Effector memory CD4-positive, alpha-beta T cell (primary cell): ENCODE measurements at regions not wholly inside any gene's neighbourhood (a gene's known extent, or its start where the extent isn't known, plus 50 kb on each side); places are given as distances from the start of the nearest gene placed in this dataset.

Experiments
- DNase-seq, 3 donors: peaks; one replicate each; pipeline ENCODE4 v3.0.0-alpha.2; 2020
- H3K27ac ChIP-seq: 2 replicates; pipeline ENCODE4 v1.7.0; 2013; ENCODE audit warnings: mild to moderate bottlenecking, low read length, moderate library complexity; ENCODE audit not compliant: insufficient read depth, poor library complexity, severe bottlenecking
- H3K27me3 ChIP-seq: replicated peaks from 2 replicates; pipeline ENCODE4 v1.7.0; 2013; ENCODE audit warnings: mild to moderate bottlenecking, low read length; ENCODE audit not compliant: insufficient read depth, control insufficient read depth, poor library complexity, severe bottlenecking
- H3K36me3 ChIP-seq: 2 replicates; pipeline ENCODE4 v1.7.0; 2013; ENCODE audit warnings: mild to moderate bottlenecking, low read length, moderate library complexity; ENCODE audit not compliant: control insufficient read depth, insufficient read depth
- H3K4me1 ChIP-seq: 2 replicates; pipeline ENCODE4 v1.7.0; 2013; ENCODE audit warnings: low read length, mild to moderate bottlenecking; ENCODE audit not compliant: control insufficient read depth, insufficient read depth, poor library complexity, severe bottlenecking
- H3K4me3 ChIP-seq: 2 replicates; pipeline ENCODE4 v1.7.0; 2013; ENCODE audit warnings: low read length, low read depth, mild to moderate bottlenecking; ENCODE audit not compliant: insufficient read depth, poor library complexity, severe bottlenecking
- H3K9me3 ChIP-seq: 2 replicates; pipeline ENCODE4 v1.7.0; 2013; ENCODE audit warnings: mild to moderate bottlenecking, low read length, moderate library complexity; ENCODE audit not compliant: control insufficient read depth

DNA sequence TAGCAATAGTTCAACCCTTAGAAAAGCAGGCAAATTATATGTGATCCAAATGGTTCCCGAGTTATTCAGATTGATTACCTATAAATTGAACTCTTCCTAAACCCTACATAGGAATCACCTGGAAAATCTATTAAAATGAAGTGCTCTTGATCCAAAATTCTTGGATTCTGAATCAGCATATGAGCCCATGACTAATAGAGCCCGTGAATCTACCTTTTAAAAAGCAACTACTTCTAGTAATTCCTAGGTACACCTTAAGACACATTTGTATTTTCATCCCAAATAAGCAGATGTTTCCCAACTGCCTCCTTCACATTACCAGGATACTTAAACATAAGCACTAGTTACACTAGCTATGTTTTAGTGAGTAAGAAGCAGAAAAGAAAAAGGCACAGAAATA is 1171.0 kb upstream of the GOT2 start:
- Histone ChIP-seq H3K4me1 (no peaks in the 10 kb centered on the region), H3K9me3 (no peaks in the 10 kb centered on the region), H3K36me3 (no peaks in the 10 kb centered on the region), H3K4me3 (no peak overlapping the region), H3K27ac (no peak overlapping the region), H3K27me3 (no peaks in the 10 kb centered on the region)
- no peak for DNase-seq

DNA sequence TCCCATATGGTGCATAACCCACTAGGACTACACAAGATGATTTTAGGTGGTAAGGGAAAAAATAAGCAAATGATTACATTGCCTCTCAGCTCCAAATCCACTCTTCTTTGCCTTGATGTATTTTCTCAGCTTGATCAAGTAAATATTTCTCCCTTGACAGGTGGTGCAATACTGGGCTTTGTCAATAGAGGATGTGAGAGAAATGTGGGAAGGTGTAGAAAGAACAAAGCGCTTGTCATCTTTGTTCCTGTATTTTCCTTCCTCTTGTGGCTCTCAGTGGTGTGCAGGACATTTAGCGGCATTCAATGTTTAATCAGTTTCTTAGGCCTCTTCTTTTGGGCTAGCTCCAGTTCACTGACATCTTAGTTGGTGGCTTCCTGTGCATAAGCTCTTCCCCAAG is 1165.8 kb upstream of the GOT2 start:
- DNase-seq: no peak
- no peaks in the 10 kb centered on the region for H3K36me3 ChIP-seq
- H3K27ac ChIP-seq: no peak overlapping the region
- H3K4me3 ChIP-seq: no peak overlapping the region
- H3K9me3 ChIP-seq: no peaks in the 10 kb centered on the region
- H3K27me3 ChIP-seq: no peaks in the 10 kb centered on the region
- no peaks in the 10 kb centered on the region for H3K4me1 ChIP-seq

DNA sequence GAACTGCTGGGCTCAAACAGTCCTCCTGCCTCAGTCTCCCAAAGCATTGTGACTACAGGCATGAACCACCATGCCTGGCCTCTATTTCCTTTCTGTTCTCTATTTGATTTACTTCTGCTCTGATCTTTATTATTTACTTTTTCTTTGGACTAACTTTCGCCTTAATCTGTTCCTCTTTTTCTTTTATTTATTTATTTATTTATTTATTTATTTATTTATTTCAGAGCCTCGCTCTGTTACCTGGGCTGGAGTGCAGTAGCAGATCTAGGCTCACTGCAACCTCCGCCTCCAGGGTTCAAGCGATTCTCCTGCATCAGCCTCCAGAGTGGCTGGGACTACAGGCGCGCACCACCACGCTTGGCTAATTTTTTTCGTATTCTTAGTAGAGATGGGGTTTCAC is 1158.3 kb upstream of the GOT2 start:
- no peak overlapping the region for H3K4me3 ChIP-seq
- no peak for DNase-seq
- no peak overlapping the region for H3K27ac ChIP-seq

DNA sequence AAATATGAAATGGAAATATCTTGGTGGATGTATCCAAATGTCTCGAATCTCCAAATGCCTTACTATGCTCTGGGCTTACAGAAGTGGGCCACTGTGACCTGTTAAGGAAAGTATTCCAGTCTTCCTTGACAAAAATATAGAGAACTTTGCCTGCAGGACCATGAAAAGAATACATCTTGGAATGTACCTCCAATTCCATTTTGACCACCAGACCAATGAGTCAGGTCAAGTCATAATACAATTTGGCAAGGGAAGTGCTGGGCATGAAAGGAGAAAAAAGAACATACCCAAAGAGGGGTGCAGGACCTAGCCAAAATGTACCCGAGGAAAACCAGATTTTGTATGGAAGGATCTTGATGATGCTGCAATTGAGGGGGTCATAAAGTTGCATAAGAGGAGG is 1153.7 kb upstream of the GOT2 start:
- Histone ChIP-seq H3K27me3 (no peaks in the 10 kb centered on the region), H3K27ac (no peak overlapping the region), H3K4me3 (no peak overlapping the region), H3K36me3 (no peaks in the 10 kb centered on the region), H3K4me1 (no peaks in the 10 kb centered on the region), H3K9me3 (no peaks in the 10 kb centered on the region)
- no peak for DNase-seq

More for the DNA sequence above, 1158.3 kb upstream of the GOT2 start:
- Histone ChIP-seq H3K4me1 (no peaks in the 10 kb centered on the region), H3K27me3 (no peaks in the 10 kb centered on the region), H3K9me3 (no peaks in the 10 kb centered on the region), H3K36me3 (no peaks in the 10 kb centered on the region)

DNA sequence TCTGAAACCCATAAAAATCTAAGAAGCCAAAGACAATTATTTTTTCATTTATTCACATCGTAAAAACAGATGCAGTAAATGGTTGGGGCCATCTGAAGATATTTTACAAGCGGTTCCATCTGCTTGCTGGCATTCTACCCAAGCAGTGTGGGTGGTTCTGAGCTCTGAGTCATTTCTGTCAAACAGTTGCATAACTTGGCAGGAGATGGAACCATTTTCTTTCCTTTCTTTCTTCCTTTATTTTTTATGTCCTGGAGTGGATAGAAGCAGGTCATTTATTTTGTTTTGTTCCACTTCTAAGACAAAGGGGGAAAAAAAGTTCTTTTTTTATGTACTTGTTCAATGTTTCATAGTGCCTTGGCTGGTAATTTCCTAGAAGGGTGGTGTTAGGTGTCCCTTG is 1151.9 kb upstream of the GOT2 start:
- no peaks in the 10 kb centered on the region for H3K27me3 ChIP-seq
- no peaks in the 10 kb centered on the region for H3K36me3 ChIP-seq
- no peaks in the 10 kb centered on the region for H3K4me1 ChIP-seq
- no peak overlapping the region for H3K27ac ChIP-seq
- no peaks in the 10 kb centered on the region for H3K9me3 ChIP-seq
- DNase-seq: no peak
- H3K4me3 ChIP-seq: no peak overlapping the region

DNA sequence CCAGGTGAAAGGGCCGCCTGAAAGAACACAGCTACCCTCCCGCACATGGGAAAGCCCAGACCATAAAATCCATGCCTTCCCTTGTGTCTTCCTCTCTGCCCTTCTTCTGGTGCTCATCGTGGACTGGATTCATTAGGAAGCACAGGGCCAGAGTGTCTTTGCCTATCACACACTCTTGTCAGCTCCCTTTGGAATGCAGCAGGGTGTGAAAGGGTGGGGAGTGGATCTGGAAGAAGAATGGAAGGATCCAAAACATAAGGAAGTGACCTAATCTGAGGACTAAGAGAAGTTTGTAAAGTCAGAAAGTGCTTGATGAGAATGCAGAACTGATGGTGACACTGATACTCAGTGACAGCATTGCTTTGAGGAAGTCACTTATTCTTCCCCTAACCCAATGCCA is 1147.3 kb upstream of the GOT2 start:
- Histone ChIP-seq H3K36me3 (no peaks in the 10 kb centered on the region), H3K4me3 (no peak overlapping the region), H3K9me3 (no peaks in the 10 kb centered on the region), H3K27ac (no peak overlapping the region), H3K4me1 (no peaks in the 10 kb centered on the region), H3K27me3 (no peaks in the 10 kb centered on the region)
- DNase-seq: no peak

DNA sequence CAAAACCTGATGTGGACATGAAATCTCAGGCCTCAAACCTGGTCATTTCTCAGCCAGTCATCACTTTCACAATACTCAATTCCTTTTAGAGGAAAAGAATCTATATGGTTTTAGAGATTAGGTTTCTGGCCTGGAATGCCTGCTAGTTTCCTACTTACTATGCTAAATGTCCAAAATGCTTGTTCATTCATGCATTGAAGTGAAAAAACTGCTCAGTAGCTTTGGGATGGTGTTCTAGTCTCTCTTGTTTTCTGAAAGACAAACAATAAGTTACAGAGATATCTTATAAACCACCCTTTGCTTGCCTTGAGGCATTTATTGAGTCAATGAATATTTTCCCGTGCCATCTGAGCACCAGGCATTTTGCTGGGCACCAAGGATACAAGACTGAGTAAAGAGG is 1146.5 kb upstream of the GOT2 start:
- no peak for DNase-seq
- no peaks in the 10 kb centered on the region for H3K9me3 ChIP-seq
- H3K4me1 ChIP-seq: no peaks in the 10 kb centered on the region
- H3K27me3 ChIP-seq: no peaks in the 10 kb centered on the region
- H3K36me3 ChIP-seq: no peaks in the 10 kb centered on the region
- no peak overlapping the region for H3K27ac ChIP-seq
- no peak overlapping the region for H3K4me3 ChIP-seq

DNA sequence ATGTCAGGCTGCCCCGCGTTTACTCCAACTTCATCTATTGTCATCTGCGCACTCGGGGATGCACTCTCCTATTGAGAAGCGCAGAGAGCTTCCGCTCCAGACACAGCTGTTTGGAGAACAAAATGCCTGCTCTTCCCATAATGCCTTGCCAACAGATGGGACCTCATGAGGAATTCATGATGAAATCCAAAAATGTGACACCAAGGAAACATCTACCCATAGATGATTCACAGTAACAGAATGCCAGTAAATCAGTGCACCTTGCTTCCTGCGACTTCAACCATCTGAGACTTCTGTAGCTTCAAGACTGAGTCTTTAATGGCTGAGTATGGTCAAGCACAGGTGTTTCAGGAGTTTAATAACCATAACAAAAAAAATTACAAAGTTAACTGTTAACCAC is 1144.9 kb upstream of the GOT2 start:
- H3K9me3 ChIP-seq: no peaks in the 10 kb centered on the region
- DNase-seq: no peak
- no peaks in the 10 kb centered on the region for H3K4me1 ChIP-seq
- H3K27ac ChIP-seq: no peak overlapping the region
- no peak overlapping the region for H3K4me3 ChIP-seq
- no peaks in the 10 kb centered on the region for H3K36me3 ChIP-seq
- H3K27me3 ChIP-seq: no peaks in the 10 kb centered on the region

DNA sequence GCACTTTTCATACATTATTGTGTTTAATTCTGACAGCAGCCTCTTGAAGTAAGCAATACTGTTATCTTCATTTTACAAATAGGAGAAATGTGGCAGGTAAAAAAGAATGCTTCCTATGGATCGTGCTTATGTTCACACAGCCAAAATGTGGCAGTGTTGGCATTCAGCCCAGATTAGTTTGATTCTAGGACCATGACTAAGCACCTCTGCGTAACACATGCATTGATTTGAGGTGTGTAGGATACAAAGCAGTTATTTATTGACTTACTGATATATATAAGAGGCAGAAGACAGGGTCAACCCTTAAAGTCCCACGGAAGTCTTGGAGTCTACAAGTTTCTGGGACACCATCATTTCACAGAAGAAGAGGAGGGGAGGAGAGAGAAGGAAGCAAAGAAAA is 1144.4 kb upstream of the GOT2 start:
- H3K27me3 ChIP-seq: no peaks in the 10 kb centered on the region
- no peak for DNase-seq
- H3K4me3 ChIP-seq: no peak overlapping the region
- no peaks in the 10 kb centered on the region for H3K36me3 ChIP-seq
- no peaks in the 10 kb centered on the region for H3K9me3 ChIP-seq
- no peaks in the 10 kb centered on the region for H3K4me1 ChIP-seq
- H3K27ac ChIP-seq: no peak overlapping the region

DNA sequence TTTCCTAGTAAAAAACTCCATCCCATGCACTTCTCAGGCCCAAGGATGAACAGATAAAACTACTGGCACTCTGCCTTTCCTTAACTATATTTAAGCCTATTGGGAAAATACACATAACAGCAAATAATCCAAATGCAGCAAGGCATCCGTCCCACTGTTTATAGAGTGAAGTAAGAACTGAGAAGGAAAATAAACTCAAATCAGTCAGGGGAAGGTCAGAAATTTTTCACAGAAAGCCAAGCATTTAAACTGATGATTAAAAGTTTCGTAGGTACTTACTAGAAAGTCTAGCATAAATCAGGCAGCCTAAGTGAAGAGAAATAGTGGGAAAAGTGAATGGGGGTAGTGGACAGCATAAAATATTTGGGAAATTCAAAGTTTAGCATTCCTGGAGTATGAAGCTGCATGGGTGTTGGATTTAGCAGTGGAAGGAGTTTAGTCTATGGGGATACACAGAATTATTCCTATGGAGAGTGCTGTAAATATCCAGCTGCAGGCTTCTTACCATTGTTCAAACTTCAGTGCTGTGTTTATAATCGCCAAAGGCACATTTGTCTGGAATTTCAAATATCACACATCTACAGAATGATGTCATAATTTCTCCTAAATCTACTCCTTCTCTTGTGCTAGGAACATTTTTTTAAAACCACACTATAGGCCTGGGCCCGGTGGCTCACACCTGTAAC is 1131.0 kb upstream of the GOT2 start:
- no peak overlapping the region for H3K27ac ChIP-seq
- peaks cover 4% of the 10 kb centered on the region for H3K9me3 ChIP-seq
- no peaks in the 10 kb centered on the region for H3K27me3 ChIP-seq
- H3K4me1 ChIP-seq: no peaks in the 10 kb centered on the region
- no peaks in the 10 kb centered on the region for H3K36me3 ChIP-seq
- H3K4me3 ChIP-seq: no peak overlapping the region
- DNase-seq: no peak
